Fibroblast of skin of left biceps (primary cell): ENCODE measurements at regions not wholly inside any gene's neighbourhood (a gene's known extent, or its start where the extent isn't known, plus 50 kb on each side); places are given as distances from the start of the nearest gene placed in this dataset.

Experiments
- DNase-seq, 2 experiments: peaks; one replicate each; pipeline ENCODE4 v3.0.0-alpha.2; 2013; ENCODE audit warnings: low read depth in 2 of 2

DNA sequence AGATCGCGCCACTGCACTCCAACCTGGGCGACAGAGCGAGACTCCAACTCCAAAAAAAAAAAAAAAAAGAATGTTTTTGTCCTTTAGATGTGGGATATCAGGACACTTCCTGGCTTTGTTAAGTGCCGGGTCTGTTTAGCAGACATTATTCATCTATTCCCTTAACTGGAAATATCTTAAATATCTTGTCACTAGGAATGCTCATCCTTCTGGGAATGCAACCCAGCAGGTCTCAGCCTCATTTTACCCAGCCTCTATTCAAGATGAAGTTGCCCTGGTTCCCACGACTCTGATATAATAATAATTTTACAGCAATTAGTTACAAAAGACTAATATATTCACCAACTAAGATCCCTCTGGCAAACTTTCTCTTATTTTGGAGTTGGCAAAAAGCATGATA, 260.9 kb upstream of the SLITRK3 start:
- no peak for DNase-seq

DNA sequence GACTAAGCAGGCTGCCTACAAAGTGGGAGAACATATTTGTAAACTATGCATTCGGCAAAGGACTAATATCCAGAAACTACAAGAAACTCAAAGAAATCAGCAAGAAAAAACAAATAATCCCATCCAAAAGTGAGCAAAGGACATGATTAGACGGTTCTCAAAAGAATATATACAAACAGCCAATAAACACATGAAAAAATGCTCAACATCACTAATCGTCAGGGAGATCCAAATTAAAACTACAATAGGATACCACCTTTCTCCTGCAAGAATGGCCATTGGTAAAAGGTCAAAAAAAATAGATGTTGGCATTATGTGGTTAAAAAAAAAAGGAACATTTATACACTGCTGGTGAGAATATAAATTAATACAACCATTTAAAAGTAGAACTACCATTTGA, 259.6 kb upstream of the SLITRK3 start:
- DNase-seq = no peak

DNA sequence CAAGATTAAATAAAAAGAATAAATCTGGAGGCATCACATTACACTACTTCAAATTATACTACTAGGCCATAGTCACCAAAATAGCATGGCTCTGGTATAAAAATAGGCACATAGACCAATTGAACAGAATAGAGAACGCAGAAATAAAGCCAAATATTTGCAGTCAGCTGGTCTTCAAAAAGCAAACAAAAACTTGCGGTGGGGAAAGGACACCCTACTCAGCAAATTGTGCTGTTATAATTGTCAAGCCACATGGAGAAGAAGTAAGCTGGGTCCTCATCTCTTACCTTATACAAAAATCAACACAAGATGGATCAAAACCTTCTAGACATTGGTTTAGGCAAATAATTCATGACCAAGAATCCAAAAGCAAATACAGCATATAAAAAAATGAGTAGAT, 259.2 kb upstream of the SLITRK3 start:
- DNase-seq = no peak

DNA sequence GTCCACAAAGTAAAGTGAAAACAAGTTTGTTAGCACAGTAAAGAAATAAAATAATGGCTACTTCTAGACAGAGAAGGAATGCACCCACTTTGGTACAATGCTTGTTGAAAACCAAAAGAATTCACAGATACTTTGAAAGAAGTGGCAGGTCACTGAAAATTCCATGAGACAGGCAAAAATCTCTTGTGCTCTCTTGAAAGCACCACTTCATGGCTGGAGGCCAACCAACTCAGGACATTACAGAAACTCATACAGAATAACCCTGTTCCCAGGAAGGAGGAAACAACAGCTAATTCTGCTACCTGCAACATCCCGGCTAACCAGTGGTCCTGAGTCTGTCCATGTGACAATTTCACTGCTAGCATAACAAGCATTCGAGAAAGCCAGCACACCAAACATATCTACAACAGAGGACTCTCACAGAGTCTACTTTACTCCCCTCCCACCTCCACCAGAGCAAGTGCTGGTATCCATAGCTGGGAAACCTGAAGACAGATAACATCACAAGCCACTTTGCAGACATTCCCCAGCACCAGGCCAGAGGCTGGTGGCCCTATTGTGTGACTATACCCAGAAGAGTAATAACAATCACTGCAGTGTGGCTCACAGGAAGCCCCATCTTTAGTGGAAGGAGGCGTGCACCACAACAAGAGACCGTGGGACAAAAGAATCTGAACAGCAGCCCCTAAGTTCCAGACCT, 255.3 kb upstream of the SLITRK3 start:
- DNase-seq = no peak

DNA sequence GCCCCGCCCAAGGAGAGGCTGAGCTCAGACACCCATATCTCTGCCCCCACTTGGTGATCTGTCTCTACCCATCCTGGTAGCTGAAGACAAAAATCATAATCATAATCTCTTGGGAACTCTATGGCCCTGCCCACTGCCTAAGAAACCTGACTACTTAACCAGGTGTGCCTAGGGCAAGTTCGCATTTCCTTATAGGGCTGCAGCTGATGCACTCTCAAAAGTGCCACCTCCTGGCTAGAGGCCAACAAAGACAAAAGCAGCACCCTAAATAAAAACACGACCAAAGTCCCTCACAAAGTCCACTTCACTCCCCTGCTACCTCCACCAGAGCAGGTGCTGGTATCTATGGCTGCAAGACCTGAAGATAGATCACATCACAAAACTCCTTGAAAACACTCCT, 250.4 kb upstream of the SLITRK3 start:
- no peak for DNase-seq

DNA sequence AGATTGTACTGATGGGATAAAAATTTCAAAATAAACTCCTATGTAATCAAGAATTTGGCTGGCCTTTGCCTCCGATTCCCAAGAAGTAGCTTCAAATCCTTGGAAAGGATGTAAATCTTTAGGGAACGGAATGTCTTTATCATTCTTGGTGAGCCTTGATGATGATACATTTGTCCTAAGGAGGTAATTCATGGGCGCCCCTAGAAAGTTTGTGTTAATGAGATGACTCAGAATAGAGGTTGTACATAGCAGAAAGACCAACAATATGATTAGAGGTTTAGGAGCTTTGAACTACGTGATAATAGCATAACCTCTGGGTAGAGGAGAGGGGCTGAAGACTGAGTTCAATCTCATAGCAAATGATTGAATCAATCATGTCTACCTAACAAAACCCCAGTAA, 248.6 kb upstream of the SLITRK3 start:
- no peak for DNase-seq

DNA sequence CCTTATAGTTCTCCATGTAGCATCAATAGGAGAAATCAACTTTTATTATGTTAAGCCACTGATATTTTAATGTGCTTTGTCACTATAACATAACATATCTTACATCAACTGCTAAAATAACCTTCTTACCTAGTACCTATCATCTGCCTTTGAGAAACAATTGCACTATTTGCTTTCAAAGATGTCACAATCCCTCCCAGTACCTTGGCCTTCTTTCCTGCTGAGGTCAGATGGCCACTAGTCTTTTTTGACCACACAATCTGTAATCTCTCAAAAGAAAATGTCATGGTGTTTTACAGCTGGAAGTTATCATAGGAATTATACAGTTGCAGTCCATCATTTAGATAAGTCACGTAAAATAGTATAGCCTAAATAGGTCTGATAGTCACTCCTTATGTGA, 247.5 kb upstream of the SLITRK3 start:
- DNase-seq = no peak

DNA sequence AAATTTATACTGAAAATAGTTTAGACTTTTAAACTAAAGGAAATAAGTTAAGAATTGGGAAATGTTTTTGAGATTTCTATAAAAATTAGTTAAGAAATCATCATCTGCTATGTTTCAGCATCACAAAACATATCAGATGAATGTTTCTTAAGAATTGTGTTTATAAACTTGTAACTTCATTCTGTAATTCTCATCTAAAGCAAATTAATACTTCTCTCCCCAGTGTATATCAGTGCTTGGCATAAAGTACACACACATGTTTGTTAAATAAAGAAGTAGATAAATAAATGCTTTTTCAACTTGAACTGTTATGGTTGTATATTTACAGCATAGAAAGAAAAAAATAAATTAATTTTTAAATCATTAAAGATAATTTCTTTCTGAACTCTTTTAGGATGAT, 245.9 kb upstream of the SLITRK3 start:
- DNase-seq = no peak

DNA sequence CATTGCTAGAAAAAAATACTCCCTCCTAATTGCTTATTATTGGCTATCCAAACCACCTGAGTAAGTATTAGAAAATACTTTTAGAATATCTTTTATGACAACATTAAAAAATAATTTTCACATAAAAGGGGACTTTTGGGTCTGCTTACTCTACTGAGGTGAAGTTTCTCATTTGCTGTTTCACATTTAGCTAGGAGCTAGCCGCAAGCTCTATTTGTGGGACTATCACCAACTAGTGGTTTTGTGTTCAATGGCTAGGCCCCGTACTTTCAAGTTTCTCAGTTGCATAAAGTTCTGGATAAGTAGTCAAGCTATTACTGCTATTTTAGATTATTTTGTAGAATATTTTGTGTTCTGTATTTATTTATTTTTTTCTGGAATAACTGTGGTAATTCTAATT, 244.2 kb upstream of the SLITRK3 start:
- DNase-seq = no peak

DNA sequence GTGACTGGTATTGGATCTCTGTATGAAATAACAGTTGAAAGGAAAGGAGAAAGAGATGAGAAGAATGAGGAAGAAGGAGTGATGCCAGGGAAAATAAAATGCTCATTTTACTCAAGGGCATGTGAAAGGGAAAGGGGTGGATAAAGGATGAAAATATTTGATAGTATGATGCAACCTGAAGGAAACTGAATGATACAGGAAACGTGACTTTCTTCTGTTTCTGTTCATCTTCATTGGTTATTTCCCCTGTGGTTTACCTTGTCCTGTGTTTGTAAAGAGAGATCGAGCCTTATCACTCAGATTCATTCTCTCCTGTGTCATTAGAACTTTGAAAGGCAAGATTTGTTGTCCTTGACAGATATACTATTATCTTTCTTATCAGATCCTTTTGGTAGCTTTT, 243.6 kb upstream of the SLITRK3 start:
- DNase-seq = peak in 1 of 2 experiments; percentile 22

DNA sequence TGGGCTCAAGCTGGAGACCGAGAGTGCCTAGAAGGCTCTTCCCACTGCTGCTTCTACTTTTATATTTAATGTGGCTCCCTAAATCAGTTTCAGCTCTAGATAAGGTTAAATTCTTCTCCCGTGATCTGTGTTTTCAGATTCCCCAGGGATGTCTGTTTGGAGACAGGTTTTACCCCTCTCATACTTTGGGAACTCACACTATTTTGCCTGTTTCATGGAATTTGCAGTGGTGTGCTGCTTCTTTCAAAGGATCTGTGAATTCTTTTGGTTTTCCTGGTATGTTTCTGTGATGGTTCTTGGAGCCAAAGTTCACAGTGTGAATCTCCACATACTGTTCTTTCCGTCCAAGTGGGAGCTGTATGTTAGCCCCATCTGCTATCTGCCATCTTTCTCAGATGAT, 238.3 kb upstream of the SLITRK3 start:
- peak; percentile 19 to 20 for DNase-seq

DNA sequence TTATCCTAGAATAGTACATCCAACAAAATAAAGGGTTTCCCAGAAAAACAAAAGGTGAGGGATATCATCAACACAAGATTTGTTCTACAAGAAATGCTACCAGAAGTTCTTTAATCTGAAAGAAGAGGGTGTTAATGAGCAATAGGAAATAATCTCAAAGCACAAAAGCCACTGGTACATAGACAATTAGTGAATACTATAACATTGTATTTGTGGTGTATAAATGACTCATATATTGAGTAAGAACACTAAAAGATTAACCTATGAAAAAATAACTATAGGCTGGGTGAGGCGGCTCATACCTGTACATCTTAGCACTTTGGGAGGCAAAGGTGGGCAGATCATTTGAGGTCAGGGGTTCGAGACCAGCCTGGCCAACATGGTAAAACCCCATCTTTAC, 210.2 kb upstream of the SLITRK3 start:
- no peak for DNase-seq

DNA sequence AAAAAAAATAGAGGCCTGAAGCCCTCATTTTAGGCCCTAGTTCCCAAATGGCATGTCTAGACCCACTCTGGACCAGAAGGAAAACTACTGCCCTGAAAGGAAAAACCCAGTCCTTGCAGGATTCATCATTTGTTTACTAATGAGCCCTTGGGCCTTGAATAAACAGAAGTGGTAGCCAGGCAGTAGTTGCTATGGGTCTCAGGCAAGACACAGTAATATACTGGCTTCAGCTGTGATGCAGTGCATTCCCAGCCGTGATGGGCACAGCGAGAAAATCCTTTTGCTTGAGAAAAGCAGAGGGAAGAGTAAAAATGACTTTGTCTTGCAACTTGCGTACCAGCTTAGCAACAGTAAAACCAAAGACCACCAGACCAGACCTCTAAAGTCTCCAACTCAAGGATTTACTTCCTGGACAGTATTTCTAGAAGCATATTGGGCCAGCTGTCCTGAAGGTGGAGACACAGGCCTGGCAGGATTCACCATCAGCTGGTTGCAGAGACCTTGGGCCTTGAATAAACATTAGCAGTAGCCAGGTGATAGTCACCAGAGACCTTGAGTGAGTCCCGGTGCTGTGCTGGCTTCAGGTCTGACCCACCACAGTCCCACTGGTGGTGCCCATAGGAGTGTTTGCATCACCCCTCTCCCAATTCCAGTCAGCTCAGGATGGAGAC, 208.3 kb upstream of the SLITRK3 start:
- no peak for DNase-seq

DNA sequence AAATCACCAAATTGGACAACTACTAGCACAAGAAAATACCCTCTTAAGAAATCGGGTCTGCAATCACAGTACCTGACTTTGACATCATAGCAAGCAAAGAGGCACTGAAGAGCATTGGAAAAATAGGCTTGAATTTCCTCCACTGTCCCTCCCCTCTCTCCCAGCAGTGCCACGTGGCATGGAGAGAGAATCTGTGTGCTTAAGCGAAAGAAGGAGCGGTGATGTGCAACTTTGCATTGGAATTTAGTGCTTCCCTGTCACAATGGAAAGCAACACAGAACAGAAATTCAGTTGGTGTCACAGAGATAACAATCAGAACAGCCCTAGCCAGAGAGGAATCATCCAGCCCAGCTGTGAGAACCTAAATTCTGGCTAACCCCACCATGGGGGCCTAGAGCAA, 207.5 kb upstream of the SLITRK3 start:
- no peak for DNase-seq

DNA sequence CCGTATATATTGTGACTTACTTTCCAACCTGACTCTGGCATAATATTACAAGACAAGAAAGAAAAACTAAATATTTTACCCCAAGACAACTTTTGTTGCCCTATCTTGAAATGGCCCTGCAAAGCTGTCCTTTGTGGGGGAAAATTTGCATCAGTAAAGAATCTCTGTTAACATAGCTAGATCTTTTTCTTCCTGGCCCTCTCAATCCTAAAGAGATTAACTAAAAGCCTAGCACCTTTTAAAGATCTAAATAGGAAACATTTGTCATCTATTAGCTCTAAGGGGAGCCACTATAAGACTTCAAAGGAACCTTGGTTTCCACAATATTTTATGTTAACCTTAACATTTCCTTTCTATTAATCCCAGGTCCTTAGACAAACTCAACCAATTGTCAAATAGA, 199.0 kb upstream of the SLITRK3 start:
- DNase-seq = no peak

DNA sequence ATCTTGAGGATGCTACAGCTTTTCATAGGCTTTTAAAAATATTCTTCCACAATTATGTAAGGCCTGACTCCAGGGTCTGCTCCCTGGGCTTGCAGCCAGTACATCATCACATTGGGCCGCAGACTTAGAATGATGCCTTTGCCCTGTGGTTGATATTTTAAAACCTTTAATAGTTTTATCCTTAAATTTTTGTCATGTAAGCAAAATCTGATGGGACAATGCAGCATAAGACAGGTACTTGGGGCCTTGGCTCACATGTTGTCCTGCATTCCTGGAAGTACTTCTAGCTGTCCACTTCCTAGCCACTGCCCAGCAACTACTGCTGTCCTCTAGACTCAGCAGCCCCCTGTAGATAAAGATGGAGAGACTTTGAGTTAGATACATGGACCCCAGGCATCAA, 197.3 kb upstream of the SLITRK3 start:
- DNase-seq = no peak

DNA sequence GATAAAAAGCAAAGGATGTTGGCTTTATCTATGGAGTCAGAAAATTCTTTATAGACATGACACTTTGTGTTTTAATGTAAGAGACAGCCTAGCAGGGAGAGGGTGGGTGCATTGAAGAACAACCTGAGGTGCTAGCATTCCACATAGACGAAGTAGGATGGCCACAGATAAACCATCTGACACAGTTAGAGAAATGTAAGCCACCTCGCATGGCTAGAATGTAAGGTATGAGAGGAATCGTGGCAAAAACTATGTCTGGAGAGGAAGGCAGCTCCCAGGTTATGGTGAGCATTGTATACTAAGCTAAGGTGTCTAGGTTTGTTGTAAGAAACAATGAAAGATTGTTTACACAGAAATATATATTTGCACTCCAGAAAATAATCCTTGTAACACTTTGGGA, 194.0 kb upstream of the SLITRK3 start:
- DNase-seq = no peak

DNA sequence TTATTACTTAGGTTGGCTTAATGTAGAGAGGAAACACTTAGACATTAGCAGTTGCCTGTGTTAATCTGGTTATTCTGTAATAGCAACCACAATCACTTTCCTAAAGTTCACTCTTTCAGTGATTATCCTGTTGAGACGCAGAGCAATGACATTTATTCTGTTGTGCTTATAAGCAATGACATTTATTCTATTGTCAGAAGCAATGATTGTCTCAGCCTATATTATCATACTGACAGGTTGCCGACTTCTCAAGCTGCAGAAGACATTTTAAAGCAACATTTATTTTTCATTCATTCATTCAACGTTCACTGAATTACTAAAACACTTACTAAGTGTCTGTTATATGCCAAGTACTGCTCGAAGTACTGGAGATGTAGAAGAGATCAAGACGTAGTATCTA, 193.5 kb upstream of the SLITRK3 start:
- DNase-seq = no peak

DNA sequence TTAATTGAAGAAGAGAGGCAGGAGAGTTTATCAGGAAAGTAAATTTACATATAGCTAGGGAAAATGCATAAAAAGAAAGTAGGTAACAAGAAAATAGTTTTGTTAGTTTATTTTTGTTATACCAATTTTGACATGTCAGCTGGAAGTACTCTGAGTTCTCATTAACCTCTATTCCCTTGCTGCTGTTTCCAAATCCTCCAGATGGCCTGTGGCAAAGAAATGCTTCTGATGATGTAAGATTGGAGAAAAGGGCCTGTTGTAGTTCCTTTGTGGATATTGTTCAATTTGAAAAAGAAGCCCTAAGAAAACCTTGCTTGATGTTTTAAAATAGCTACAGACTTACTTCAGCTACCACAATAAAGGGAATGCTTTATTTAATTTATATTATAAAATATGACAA, 192.9 kb upstream of the SLITRK3 start:
- peak in 1 of 2 experiments; percentile 1 for DNase-seq

DNA sequence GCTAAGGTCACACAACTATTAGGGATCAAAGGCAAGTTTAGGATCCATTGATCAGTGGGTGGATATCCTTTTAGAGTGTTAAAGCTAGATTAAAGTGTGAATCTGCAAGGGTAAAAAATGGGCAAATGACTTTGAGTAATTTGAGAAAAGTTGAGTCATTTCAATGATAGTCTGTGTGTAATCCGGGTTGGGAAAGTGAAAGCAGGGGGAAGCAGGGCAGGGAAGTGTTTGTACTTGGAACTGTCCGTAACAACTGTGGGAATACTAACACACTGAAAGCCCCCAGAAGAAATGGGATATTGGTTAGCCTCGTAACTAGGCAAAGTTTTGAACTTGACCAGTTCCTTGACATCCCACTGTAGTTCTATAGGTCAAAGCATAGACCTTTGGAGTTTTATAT, 187.2 kb upstream of the SLITRK3 start:
- no peak for DNase-seq

DNA sequence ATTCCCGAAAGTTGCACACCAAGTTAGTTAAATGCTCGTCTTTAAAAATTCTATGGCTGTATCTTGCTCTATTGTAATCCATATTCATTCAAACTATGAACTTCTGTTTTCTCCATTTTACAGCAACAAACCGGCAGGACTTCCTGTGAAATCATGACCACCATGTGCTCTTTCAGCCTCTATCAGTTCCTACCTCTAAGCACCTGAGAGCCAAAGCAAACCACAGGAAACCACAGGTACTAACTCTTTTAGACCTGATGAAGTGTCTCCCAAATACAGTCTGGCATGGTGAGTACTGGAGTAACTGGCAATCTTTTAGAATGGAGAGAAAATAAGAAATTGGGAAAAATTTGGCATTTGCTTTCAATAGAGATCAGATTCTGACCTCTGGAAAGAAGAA, 186.5 kb upstream of the SLITRK3 start:
- DNase-seq = no peak

DNA sequence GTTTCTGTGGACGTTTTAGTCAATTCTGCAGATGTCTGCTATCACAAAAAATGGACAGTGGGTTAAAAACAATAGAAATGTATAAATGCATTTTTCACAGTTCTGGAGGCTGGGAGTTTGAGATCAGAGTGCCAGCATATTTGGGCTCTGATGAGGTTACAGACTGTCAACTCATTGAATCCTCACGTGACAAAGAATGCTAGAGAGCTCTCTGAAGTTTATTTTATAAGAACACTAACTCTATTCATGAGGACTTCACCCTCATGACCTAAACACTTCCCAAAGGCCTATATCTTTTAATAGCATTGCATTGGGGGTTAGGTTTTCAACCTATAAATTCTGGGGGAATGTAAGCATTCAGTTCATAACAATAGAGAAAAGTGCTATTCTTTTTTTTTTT, 182.6 kb upstream of the SLITRK3 start:
- no peak for DNase-seq

DNA sequence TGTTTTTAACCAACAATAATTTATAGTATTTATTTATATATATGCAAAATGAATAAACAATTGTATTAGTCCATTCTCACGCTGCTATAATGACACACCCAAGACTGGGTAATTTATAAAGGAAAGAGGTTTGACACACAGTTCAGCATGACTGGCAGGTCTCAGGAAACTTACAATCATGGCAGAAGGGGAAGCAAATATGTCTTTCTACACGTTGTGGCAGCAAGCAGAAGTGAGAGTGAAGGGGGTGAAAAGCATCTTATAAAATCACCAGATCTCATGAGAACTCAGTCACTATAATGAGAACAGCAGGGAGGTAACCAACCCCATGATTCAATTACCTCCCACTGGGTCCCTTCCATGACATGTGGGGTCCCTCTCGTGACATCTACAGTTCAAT, 162.8 kb upstream of the SLITRK3 start:
- no peak for DNase-seq

DNA sequence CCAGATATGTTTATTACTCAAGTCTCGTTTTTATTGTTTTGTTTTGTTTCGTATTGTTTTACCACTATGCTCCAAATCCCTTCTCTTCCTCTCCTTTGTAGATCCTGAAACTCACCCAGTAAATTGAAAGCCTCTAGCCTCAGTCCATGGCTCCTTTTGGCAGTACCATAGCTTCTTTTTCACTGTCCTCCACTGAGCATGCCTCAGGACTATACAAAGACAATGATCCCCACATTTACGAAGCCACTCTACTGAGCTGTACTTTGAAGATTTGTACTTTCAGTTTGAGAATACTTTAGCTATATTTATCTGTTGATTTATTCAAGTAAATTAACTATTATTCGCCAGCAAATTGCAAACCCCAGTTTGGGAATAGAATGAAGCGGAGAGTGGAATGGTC, 159.1 kb upstream of the SLITRK3 start:
- DNase-seq = no peak
